HepG2 (cell line): ENCODE measurements at regions not wholly inside any gene's neighbourhood (a gene's known extent, or its start where the extent isn't known, plus 50 kb on each side); places are given as distances from the start of the nearest gene placed in this dataset.

Experiments
- AHR ChIP-seq: IDR thresholded peaks from 2 replicates; pipeline ENCODE4 v1.6.1; 2018; ENCODE audit warnings: missing genetic modification reagents, missing compliant biosample characterization
- FOXM1 ChIP-seq: sonication (generic); formaldehyde crosslinking; IDR thresholded peaks from 2 replicates; pipeline ENCODE4 v1.5.0; 2020; ENCODE audit warnings: missing genetic modification reagents
- GABPA ChIP-seq, 2 experiments: IDR thresholded peaks; 2 replicates each; pipeline ENCODE4 v1.6.1; 2011 to 2016; ENCODE audit warnings: low read depth in 2 of 2, low read length in 1 of 2, missing biosample characterization in 1 of 2, missing genetic modification characterization in 1 of 2
- PHF20 ChIP-seq: sonication (generic); formaldehyde crosslinking; IDR thresholded peaks from 2 replicates; pipeline ENCODE4 v1.5.0; 2020; ENCODE audit warnings: mild to moderate bottlenecking, missing genetic modification reagents
- TEF ChIP-seq: sonication (generic); formaldehyde crosslinking; IDR thresholded peaks from 2 replicates; pipeline ENCODE4 v1.5.0; 2020; ENCODE audit warnings: missing genetic modification reagents
- TMF1 ChIP-seq: sonication (generic); formaldehyde crosslinking; IDR thresholded peaks from 2 replicates; pipeline ENCODE4 v1.8.1; 2022; ENCODE audit warnings: low read depth, missing genetic modification reagents
- ZNF138 ChIP-seq: sonication (generic); formaldehyde crosslinking; IDR thresholded peaks from 2 replicates; pipeline ENCODE4 v1.5.0; 2020; ENCODE audit warnings: mild to moderate bottlenecking, low read depth, missing genetic modification reagents
- ZNF850 ChIP-seq: sonication (generic); formaldehyde crosslinking; conservative IDR thresholded peaks from 2 replicates; pipeline ENCODE4 v1.9.0; 2021; ENCODE audit warnings: mild to moderate bottlenecking, missing genetic modification reagents
- TF ChIP-seq, protein P1 (sequence below): IDR thresholded peaks from 2 replicates; pipeline ENCODE4 v1.6.1; 2012; ENCODE audit warnings: inconsistent platforms
- TF ChIP-seq, protein P2 (sequence below): sonication (generic); formaldehyde crosslinking; IDR thresholded peaks from 2 replicates; pipeline ENCODE4 v1.8.0; 2022; ENCODE audit warnings: mild to moderate bottlenecking, missing genetic modification reagents, moderate library complexity
- TF ChIP-seq, protein P3 (sequence below): IDR thresholded peaks from 2 replicates; pipeline ENCODE4 v1.6.1; 2018; ENCODE audit warnings: missing genetic modification reagents

- TF ChIP-seq TEF, result no peak
- no peak for TF ChIP-seq ZNF138
- no peak for TF ChIP-seq TMF1 (CRISPR knock-in tag)
- TF ChIP-seq ZNF850, result no peak
- TF ChIP-seq AHR (CRISPR knock-in tag), result no peak
- TF ChIP-seq, protein P1, sequence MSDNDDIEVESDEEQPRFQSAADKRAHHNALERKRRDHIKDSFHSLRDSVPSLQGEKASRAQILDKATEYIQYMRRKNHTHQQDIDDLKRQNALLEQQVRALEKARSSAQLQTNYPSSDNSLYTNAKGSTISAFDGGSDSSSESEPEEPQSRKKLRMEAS, result no peak
- no peak for TF ChIP-seq GABPA (IDR thresholded peaks at IDR 0.05; ENCODE audit: low read depth, low read length)
- TF ChIP-seq GABPA (CRISPR knock-in tag; IDR thresholded peaks at IDR 0.05; ENCODE audit: low read depth), result no peak
- TF ChIP-seq, protein P2, sequence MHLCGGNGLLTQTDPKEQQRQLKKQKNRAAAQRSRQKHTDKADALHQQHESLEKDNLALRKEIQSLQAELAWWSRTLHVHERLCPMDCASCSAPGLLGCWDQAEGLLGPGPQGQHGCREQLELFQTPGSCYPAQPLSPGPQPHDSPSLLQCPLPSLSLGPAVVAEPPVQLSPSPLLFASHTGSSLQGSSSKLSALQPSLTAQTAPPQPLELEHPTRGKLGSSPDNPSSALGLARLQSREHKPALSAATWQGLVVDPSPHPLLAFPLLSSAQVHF, result no peak
- no peak for TF ChIP-seq PHF20
- TF ChIP-seq FOXM1 (CRISPR knock-in tag), result no peak
- TF ChIP-seq, protein P3, sequence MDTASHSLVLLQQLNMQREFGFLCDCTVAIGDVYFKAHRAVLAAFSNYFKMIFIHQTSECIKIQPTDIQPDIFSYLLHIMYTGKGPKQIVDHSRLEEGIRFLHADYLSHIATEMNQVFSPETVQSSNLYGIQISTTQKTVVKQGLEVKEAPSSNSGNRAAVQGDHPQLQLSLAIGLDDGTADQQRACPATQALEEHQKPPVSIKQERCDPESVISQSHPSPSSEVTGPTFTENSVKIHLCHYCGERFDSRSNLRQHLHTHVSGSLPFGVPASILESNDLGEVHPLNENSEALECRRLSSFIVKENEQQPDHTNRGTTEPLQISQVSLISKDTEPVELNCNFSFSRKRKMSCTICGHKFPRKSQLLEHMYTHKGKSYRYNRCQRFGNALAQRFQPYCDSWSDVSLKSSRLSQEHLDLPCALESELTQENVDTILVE (CRISPR knock-in tag), result no peak
These were observed 98.9 kb downstream of the SMPDL3A start for GRCh38 chr6:122887941-122888340.
